ENCODE measurements at regions not wholly inside any gene's neighbourhood (a gene's known extent, or its start where the extent isn't known, plus 50 kb on each side); places are given as distances from the start of the nearest gene placed in this dataset.

- no peaks in the 10 kb centered on the region for H3K27me3 ChIP-seq (ENCODE audit: control insufficient read depth, insufficient read depth, low read length)
Measured at GRCh38 chr13:44035400-44035799, 155.7 kb downstream of the LACC1 start.

GRCh38 chr13:44040070-44040817 lies 160.5 kb downstream of the LACC1 start:
- H3K27ac ChIP-seq (ENCODE audit: low read length) = no peak overlapping the region
- no peak overlapping the region for H3K4me3 Mint-ChIP-seq
- no peaks in the 10 kb centered on the region for H3K9me3 ChIP-seq (ENCODE audit: control insufficient read depth, insufficient read depth, low read length)
- DNase-seq = no peak
- no peak overlapping the region for H3K4me3 ChIP-seq (ENCODE audit: low read length)
- ATAC-seq = no peak
- 100% methylated on average over 1 of the region's 1 CpG for WGBS (ENCODE audit: insufficient coverage)
- H3K27me3 Mint-ChIP-seq (ENCODE audit: low read depth in 2 of 2) = peaks cover 18 to 22% of the 10 kb centered on the region in 2 donors
- intact Hi-C loops (cut with micrococcal nuclease) = no loop called here
- H3K36me3 Mint-ChIP-seq = no peaks in the 10 kb centered on the region
- no peaks in the 10 kb centered on the region for H3K27me3 ChIP-seq (ENCODE audit: control insufficient read depth, insufficient read depth, low read length)
- no peaks in the 10 kb centered on the region for H3K36me3 ChIP-seq (ENCODE audit: control insufficient read depth, insufficient read depth, low read length)
- no peak overlapping the region for H3K27ac Mint-ChIP-seq
- H3K4me1 Mint-ChIP-seq = no peaks in the 10 kb centered on the region
- TF ChIP-seq CTCF (IDR thresholded peaks at IDR 0.05) = no peak
- no peaks in the 10 kb centered on the region for H3K9me3 Mint-ChIP-seq
- no peaks in the 10 kb centered on the region for H3K4me1 ChIP-seq (ENCODE audit: control insufficient read depth, insufficient read depth, low read length)

More at GRCh38 chr13:44035400-44035799, 155.7 kb downstream of the LACC1 start:
- intact Hi-C loops (cut with micrococcal nuclease) = no loop called here
- Histone ChIP-seq H3K4me3 (ENCODE audit: low read length) (no peak overlapping the region), H3K36me3 (ENCODE audit: control insufficient read depth, insufficient read depth, low read length) (no peaks in the 10 kb centered on the region), H3K4me1 (ENCODE audit: control insufficient read depth, insufficient read depth, low read length) (no peaks in the 10 kb centered on the region), H3K9me3 (ENCODE audit: control insufficient read depth, insufficient read depth, low read length) (no peaks in the 10 kb centered on the region), H3K27ac (ENCODE audit: low read length) (no peak overlapping the region)
- Mint-ChIP-seq H3K27ac (no peak overlapping the region), H3K9me3 (no peaks in the 10 kb centered on the region), H3K27me3 (ENCODE audit: low read depth in 2 of 2) (peaks cover 20 to 25% of the 10 kb centered on the region in 2 donors), H3K4me1 (no peaks in the 10 kb centered on the region), H3K36me3 (no peaks in the 10 kb centered on the region), H3K4me3 (no peak overlapping the region)
- no peak for DNase-seq
- no peak for TF ChIP-seq CTCF (IDR thresholded peaks at IDR 0.05)
- 95% methylated on average over 1 of the region's 1 CpG for WGBS (ENCODE audit: insufficient coverage)
- no peak for ATAC-seq

- Mint-ChIP-seq H3K27ac (no peak overlapping the region), H3K4me3 (no peak overlapping the region), H3K9me3 (no peaks in the 10 kb centered on the region), H3K27me3 (ENCODE audit: low read depth in 2 of 2) (peaks cover 16 to 17% of the 10 kb centered on the region in 2 donors), H3K36me3 (no peaks in the 10 kb centered on the region), H3K4me1 (no peaks in the 10 kb centered on the region)
- intact Hi-C loops (cut with micrococcal nuclease) = no loop called here
- Histone ChIP-seq H3K27me3 (ENCODE audit: control insufficient read depth, insufficient read depth, low read length) (no peaks in the 10 kb centered on the region), H3K36me3 (ENCODE audit: control insufficient read depth, insufficient read depth, low read length) (no peaks in the 10 kb centered on the region), H3K4me3 (ENCODE audit: low read length) (no peak overlapping the region), H3K27ac (ENCODE audit: low read length) (no peak overlapping the region), H3K9me3 (ENCODE audit: control insufficient read depth, insufficient read depth, low read length) (no peaks in the 10 kb centered on the region), H3K4me1 (ENCODE audit: control insufficient read depth, insufficient read depth, low read length) (no peaks in the 10 kb centered on the region)
- no peak for TF ChIP-seq CTCF (IDR thresholded peaks at IDR 0.05)
- ATAC-seq (no peak), DNase-seq (no peak)
Measured at GRCh38 chr13:44040818-44041100, 161.1 kb downstream of the LACC1 start.

GRCh38 chr13:44044547-44045179 lies 165.0 kb downstream of the LACC1 start:
- Histone ChIP-seq H3K4me1 (ENCODE audit: control insufficient read depth, insufficient read depth, low read length) (no peaks in the 10 kb centered on the region), H3K4me3 (ENCODE audit: low read length) (no peak overlapping the region), H3K9me3 (ENCODE audit: control insufficient read depth, insufficient read depth, low read length) (no peaks in the 10 kb centered on the region), H3K27ac (ENCODE audit: low read length) (no peak overlapping the region), H3K36me3 (ENCODE audit: control insufficient read depth, insufficient read depth, low read length) (no peaks in the 10 kb centered on the region), H3K27me3 (ENCODE audit: control insufficient read depth, insufficient read depth, low read length) (no peaks in the 10 kb centered on the region)
- Mint-ChIP-seq H3K9me3 (no peaks in the 10 kb centered on the region), H3K36me3 (no peaks in the 10 kb centered on the region), H3K4me1 (no peaks in the 10 kb centered on the region), H3K27ac (no peak overlapping the region), H3K27me3 (ENCODE audit: low read depth in 2 of 2) (peaks cover 15 to 28% of the 10 kb centered on the region in 2 donors), H3K4me3 (no peak overlapping the region)
- no peak for TF ChIP-seq CTCF (IDR thresholded peaks at IDR 0.05)
- ATAC-seq (no peak), DNase-seq (no peak)
- WGBS (ENCODE audit: insufficient coverage) = 91% methylated on average over 6 of the region's 6 CpGs
- intact Hi-C loops (cut with micrococcal nuclease) = no loop called here
